Stimulated activated memory B cell treated with anti-CD40 and anti-IgM and Interleukin-4, amounts not matched to agents 10 μg/mL and 1 μg/mL and 100 μg/mL, for 72 hours (primary cell): ENCODE measurements at regions not wholly inside any gene's neighbourhood (a gene's known extent, or its start where the extent isn't known, plus 50 kb on each side); places are given as distances from the start of the nearest gene placed in this dataset.

Experiments
- ATAC-seq: fragments of 150-1000 bp; cut with Tn5 transposase; 2 replicates; pipeline ENCODE4 v1.10.0; 2021
- H3K27ac Mint-ChIP-seq: one replicate; pipeline ENCODE4 v1.8.0; 2022; ENCODE audit warnings: mild to moderate bottlenecking, mixed read lengths
- H3K27me3 Mint-ChIP-seq: one replicate; pipeline ENCODE4 v1.8.0; 2022; ENCODE audit warnings: mixed read lengths
- H3K36me3 Mint-ChIP-seq: one replicate; pipeline ENCODE4 v1.8.0; 2022; ENCODE audit warnings: mixed read lengths
- H3K4me1 Mint-ChIP-seq: one replicate; pipeline ENCODE4 v1.8.0; 2022; ENCODE audit warnings: mixed read lengths
- H3K4me3 Mint-ChIP-seq: one replicate; pipeline ENCODE4 v1.8.0; 2022; ENCODE audit warnings: mild to moderate bottlenecking, moderate library complexity, mixed read lengths
- H3K9me3 Mint-ChIP-seq: one replicate; pipeline ENCODE4 v1.8.0; 2022; ENCODE audit warnings: mixed read lengths

- Mint-ChIP-seq H3K27me3 (peaks cover 14% of the 10 kb centered on the region), H3K9me3 (no peaks in the 10 kb centered on the region), H3K4me1 (peaks cover 25% of the 10 kb centered on the region), H3K36me3 (no peaks in the 10 kb centered on the region), H3K4me3 (no peak overlapping the region), H3K27ac (no peak overlapping the region)
- no peak for ATAC-seq
Observed at GRCh38 chr6:166745801-166746668, 119.0 kb upstream of the RPS6KA2 start.

- Mint-ChIP-seq H3K27ac (no peak overlapping the region), H3K9me3 (no peaks in the 10 kb centered on the region), H3K27me3 (peaks cover 1% of the 10 kb centered on the region), H3K4me3 (no peak overlapping the region), H3K36me3 (no peaks in the 10 kb centered on the region), H3K4me1 (peaks cover 9% of the 10 kb centered on the region)
- no peak for ATAC-seq
Observed at GRCh38 chr6:166744223-166745134, 117.4 kb upstream of the RPS6KA2 start.

GRCh38 chr6:166743406-166744222, 116.6 kb upstream of the RPS6KA2 start:
- peaks cover 9% of the 10 kb centered on the region for H3K4me1 Mint-ChIP-seq
- no peak overlapping the region for H3K4me3 Mint-ChIP-seq

GRCh38 chr6:166742981-166743380, 115.9 kb upstream of the RPS6KA2 start:
- no peak for ATAC-seq
- H3K27ac Mint-ChIP-seq, result no peak overlapping the region
- H3K4me1 Mint-ChIP-seq, result peaks cover 6% of the 10 kb centered on the region
- no peaks in the 10 kb centered on the region for H3K36me3 Mint-ChIP-seq
- H3K9me3 Mint-ChIP-seq, result no peaks in the 10 kb centered on the region
- no peak overlapping the region for H3K4me3 Mint-ChIP-seq
- no peaks in the 10 kb centered on the region for H3K27me3 Mint-ChIP-seq

More at GRCh38 chr6:166743406-166744222, 116.6 kb upstream of the RPS6KA2 start:
- H3K27me3 Mint-ChIP-seq, result no peaks in the 10 kb centered on the region
- no peaks in the 10 kb centered on the region for H3K9me3 Mint-ChIP-seq
- no peak overlapping the region for H3K27ac Mint-ChIP-seq
- ATAC-seq, result no peak
- no peaks in the 10 kb centered on the region for H3K36me3 Mint-ChIP-seq

- no peak for ATAC-seq
- Mint-ChIP-seq H3K9me3 (no peaks in the 10 kb centered on the region), H3K4me1 (no peaks in the 10 kb centered on the region), H3K36me3 (no peaks in the 10 kb centered on the region), H3K4me3 (no peak overlapping the region), H3K27me3 (no peaks in the 10 kb centered on the region), H3K27ac (no peak overlapping the region)
Observed at GRCh38 chr6:166739976-166740318, 112.9 kb upstream of the RPS6KA2 start.

GRCh38 chr6:166739117-166739975, 112.3 kb upstream of the RPS6KA2 start:
- H3K4me1 Mint-ChIP-seq, result no peaks in the 10 kb centered on the region
- no peaks in the 10 kb centered on the region for H3K27me3 Mint-ChIP-seq
- H3K27ac Mint-ChIP-seq, result no peak overlapping the region
- H3K36me3 Mint-ChIP-seq, result no peaks in the 10 kb centered on the region
- no peak overlapping the region for H3K4me3 Mint-ChIP-seq
- no peaks in the 10 kb centered on the region for H3K9me3 Mint-ChIP-seq
- ATAC-seq, result no peak

- Mint-ChIP-seq H3K27me3 (no peaks in the 10 kb centered on the region), H3K4me3 (no peak overlapping the region), H3K36me3 (no peaks in the 10 kb centered on the region), H3K9me3 (no peaks in the 10 kb centered on the region), H3K4me1 (no peaks in the 10 kb centered on the region), H3K27ac (no peak overlapping the region)
- ATAC-seq, result no peak
Observed at GRCh38 chr6:166738386-166739116, 111.5 kb upstream of the RPS6KA2 start.

- H3K36me3 Mint-ChIP-seq, result no peaks in the 10 kb centered on the region
- no peak overlapping the region for H3K27ac Mint-ChIP-seq
- no peaks in the 10 kb centered on the region for H3K4me1 Mint-ChIP-seq
Observed at GRCh38 chr6:166737261-166737660, 110.2 kb upstream of the RPS6KA2 start.

GRCh38 chr6:166736634-166737033, 109.6 kb upstream of the RPS6KA2 start:
- no peaks in the 10 kb centered on the region for H3K27me3 Mint-ChIP-seq
- H3K36me3 Mint-ChIP-seq, result no peaks in the 10 kb centered on the region
- no peaks in the 10 kb centered on the region for H3K4me1 Mint-ChIP-seq
- H3K9me3 Mint-ChIP-seq, result no peaks in the 10 kb centered on the region
- H3K27ac Mint-ChIP-seq, result no peak overlapping the region
- ATAC-seq, result no peak
- H3K4me3 Mint-ChIP-seq, result no peak overlapping the region

More at GRCh38 chr6:166737261-166737660, 110.2 kb upstream of the RPS6KA2 start:
- Mint-ChIP-seq H3K4me3 (no peak overlapping the region), H3K9me3 (no peaks in the 10 kb centered on the region), H3K27me3 (no peaks in the 10 kb centered on the region)
- no peak for ATAC-seq

GRCh38 chr6:166733900-166734299, 106.8 kb upstream of the RPS6KA2 start:
- Mint-ChIP-seq H3K36me3 (no peaks in the 10 kb centered on the region), H3K27me3 (no peaks in the 10 kb centered on the region), H3K9me3 (no peaks in the 10 kb centered on the region), H3K27ac (no peak overlapping the region), H3K4me1 (no peaks in the 10 kb centered on the region), H3K4me3 (no peak overlapping the region)
- ATAC-seq, result no peak

GRCh38 chr6:166729658-166730057, 102.6 kb upstream of the RPS6KA2 start:
- Mint-ChIP-seq H3K9me3 (no peaks in the 10 kb centered on the region), H3K4me1 (no peaks in the 10 kb centered on the region), H3K36me3 (no peaks in the 10 kb centered on the region), H3K27me3 (peaks cover 9% of the 10 kb centered on the region), H3K27ac (no peak overlapping the region), H3K4me3 (no peak overlapping the region)
- ATAC-seq, result no peak

GRCh38 chr6:166728884-166729530, 102.0 kb upstream of the RPS6KA2 start:
- Mint-ChIP-seq H3K4me1 (no peaks in the 10 kb centered on the region), H3K27ac (no peak overlapping the region), H3K36me3 (no peaks in the 10 kb centered on the region), H3K27me3 (peaks cover 9% of the 10 kb centered on the region), H3K4me3 (no peak overlapping the region), H3K9me3 (no peaks in the 10 kb centered on the region)
- peak; percentile 8 for ATAC-seq

GRCh38 chr6:166726201-166726600, 99.2 kb upstream of the RPS6KA2 start:
- Mint-ChIP-seq H3K4me1 (no peaks in the 10 kb centered on the region), H3K27ac (no peak overlapping the region), H3K36me3 (no peaks in the 10 kb centered on the region), H3K4me3 (no peak overlapping the region), H3K27me3 (peaks cover 18% of the 10 kb centered on the region), H3K9me3 (no peaks in the 10 kb centered on the region)
- no peak for ATAC-seq
